Stimulated activated CD4-positive, alpha-beta T cell treated with anti-CD3 and anti-CD28 coated beads, TNF-alpha, amount 100 ng/mL, for 1 hour (primary cell): ENCODE measurements at regions not wholly inside any gene's neighbourhood (a gene's known extent, or its start where the extent isn't known, plus 50 kb on each side); places are given as distances from the start of the nearest gene placed in this dataset.

Experiments used
- DNase-seq, 3 donors: peaks; one replicate each; pipeline ENCODE4 v3.0.0-alpha.2; 2020; ENCODE audit warnings: low read depth in 3 of 3, low spot score in 1 of 3

DNA sequence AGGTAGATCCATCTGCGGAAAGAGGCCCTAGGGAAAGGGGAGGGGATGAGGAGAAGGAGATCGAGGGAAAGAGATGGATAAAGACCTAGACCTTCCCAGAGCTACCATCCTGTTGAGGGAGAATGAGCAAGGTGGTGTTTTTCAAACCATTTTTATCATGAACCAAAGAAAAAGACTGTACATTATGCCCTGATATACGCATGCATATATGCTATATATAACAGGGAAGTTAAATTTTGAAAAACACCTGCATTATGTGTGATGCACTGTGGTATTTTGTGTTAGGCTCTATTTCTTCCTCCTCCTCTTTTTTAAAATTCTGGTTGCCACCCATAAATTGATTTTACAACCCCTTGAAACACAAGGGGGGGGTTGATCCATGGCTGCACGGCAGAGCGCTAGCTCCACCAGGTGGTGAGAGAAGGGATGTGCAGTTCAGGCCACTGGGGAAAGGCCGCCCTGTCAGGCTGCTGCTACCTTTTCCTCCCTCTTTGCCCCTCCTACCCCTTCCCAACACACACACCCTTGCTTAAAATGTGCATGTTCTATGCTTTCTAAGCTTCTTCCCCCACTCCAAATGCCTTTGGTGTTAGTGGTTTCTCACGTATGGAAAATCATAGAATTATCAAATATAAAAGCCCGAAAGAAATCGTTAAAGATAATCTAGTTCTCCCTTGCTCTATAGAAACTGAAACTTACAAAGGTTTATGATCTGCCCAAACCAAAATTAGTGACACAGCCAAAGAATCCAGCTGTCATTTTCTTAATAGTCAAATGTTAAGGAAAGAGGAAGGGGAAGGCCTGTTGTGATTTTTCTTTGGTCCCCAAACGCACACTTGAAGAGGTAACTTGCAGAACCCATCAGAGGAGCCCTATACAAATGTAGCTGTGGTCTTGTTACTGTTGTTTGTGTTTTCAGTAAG lies 262.0 kb upstream of the UMPS start:
- DNase-seq: no peak

DNA sequence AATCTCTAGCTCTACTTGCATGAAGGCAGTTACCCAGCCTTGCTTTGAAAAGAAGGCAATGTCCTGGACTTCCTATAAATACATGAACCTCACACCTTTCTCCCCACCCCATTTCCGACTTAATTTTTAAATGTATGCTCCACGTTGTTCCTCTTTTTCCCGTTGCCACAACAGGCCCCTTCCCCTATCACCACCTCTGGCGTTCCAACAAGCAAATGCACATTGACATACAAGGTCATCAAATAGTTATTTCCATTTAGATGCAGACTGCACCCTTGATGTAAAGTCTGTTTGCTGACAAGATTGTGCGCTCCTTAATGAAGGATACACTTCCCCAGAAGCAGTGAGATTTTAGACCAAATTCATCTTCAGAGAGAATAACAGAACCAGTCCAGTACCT lies 260.7 kb upstream of the UMPS start:
- DNase-seq: no peak

DNA sequence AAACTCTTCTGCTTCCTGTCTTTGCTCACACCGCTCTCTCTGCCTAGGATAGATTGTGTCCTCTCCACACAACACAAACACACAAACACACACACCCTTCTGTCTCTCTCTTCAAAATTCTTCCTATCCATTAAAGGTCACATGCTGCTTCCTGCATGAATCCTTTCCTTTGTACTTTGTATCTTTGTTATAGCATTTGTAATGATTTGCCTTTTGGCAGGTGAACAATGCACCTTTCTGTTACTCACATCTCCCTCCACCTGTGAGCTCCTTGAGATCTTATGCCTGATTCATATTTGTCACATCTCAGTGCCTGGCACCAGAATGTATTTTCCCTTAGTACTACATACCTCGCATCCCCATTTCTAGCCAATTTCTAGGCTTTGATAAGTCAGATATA lies 251.4 kb upstream of the UMPS start:
- DNase-seq: no peak

GRCh38 chr3:124483915-124484470 lies 246.3 kb upstream of the UMPS start:
- DNase-seq: no peak

GRCh38 chr3:124486324-124486723 lies 243.9 kb upstream of the UMPS start:
- DNase-seq: no peak

GRCh38 chr3:124489506-124489905 lies 240.7 kb upstream of the UMPS start:
- no peak for DNase-seq

DNA sequence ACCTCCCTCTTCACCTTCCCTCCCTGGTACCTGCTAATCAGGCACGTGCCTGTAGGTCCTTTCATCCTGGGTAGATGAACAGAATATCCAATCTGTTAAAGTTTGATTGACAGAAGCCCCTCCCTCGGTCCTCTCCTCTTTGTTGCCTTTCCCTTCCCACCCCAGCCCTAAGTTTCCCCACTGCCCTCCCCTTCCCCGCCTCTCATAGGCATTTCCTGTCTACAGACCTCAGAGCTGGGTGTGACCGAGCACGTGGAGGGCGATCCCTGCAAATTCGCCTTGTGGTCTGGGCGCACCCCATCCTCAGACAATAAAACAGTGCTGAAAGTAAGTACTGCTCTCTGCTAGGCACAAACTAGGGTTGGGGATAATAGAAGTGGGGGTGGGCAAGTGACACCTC lies 239.2 kb upstream of the UMPS start:
- no peak for DNase-seq

- no peak for DNase-seq
Observed at GRCh38 chr3:124491875-124492274, 238.4 kb upstream of the UMPS start.

- no peak for DNase-seq
Observed at GRCh38 chr3:124492824-124493223, 237.4 kb upstream of the UMPS start.

DNA sequence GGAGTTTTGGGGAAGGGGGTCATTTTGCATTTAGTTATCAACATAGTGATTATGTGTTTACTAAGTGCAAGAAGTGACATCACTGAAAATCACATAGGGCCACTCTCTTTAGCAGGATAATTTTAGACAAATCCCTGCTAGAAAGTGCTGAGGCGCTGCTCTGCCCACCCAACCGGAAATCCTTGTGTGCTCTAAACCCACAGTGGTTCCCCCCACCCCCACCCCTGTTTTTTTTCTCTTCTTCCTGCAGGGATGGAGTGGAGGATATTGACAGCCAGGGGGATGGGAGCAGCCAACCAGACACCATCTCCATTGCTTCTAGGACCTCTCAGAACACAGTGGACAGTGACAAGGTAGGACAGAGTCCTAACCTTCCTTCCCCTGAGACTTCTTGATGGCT lies 234.2 kb upstream of the UMPS start:
- DNase-seq: no peak

DNA sequence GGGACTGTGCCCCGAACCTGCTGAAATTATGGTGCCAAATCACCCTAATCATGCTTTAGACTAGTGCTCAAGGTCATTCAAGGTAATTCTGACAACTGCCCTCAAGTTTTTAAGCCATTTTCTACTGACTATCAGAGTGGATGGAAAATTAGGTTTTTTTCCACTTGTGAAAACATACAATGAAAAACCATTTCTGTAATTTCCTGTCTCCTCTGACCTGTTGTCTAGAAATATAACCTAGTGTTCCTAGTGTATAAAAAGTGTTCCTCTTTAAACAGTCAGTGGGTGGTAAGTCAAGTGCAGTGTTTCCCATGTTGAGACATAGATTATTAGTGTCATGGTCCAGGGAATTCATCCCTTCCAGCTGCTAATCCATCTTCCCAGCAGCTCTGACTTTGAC lies 232.8 kb upstream of the UMPS start:
- no peak for DNase-seq

GRCh38 chr3:124498891-124499290 lies 231.4 kb upstream of the UMPS start:
- DNase-seq: no peak

DNA sequence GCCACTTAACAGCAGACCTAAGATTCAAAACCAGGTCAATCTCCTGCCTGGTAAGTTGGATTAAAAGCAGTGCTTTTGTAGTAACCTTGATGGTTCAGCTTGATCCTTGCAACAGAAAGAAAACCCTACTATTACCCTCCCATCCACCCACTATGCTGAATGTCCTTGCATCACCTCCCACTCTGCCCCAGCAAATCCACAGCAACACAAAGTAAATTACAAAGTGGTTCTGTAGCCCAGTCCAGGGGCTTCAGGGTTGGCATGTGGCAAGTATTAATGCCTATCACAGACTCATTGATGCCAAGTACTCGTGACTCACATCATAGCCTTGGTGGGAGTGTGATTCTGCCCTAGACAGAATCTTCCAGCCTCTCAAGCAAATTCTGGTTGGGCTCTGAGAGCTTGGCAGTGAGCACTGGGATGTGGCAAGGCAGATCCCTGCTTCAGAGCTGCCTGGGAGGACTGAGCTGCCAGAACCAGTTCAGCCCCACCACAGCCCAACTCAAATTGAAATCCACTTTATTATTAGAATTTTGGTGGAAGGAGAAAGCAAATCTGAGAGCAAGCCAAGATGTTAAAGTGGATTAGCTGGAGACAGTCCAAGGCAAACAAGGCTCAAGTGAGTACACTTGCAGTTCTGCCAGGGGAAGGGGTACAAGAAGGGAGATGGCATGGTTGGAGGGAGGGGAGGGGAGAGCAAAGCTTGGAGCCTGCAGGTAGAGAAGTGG lies 225.8 kb upstream of the UMPS start:
- no peak for DNase-seq

DNA sequence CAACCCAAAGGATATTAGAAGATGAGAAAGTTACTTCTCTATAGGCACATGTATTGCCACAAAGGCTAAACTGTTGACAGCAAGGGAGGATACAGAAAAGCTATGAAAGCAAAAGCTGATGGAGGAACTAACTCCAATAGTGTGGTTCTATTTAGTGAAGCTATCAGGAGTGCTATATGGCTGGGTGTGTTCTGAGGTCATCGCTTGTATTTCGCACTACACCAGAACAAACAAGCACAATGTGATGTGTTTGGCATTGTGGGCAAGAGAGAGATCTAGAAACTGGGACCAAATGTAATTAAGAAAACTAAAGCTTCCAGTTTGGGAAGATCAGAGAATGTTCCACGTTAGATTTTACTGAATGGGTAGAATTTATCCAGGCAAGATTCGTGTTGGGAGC lies 220.4 kb upstream of the UMPS start:
- DNase-seq: no peak

DNA sequence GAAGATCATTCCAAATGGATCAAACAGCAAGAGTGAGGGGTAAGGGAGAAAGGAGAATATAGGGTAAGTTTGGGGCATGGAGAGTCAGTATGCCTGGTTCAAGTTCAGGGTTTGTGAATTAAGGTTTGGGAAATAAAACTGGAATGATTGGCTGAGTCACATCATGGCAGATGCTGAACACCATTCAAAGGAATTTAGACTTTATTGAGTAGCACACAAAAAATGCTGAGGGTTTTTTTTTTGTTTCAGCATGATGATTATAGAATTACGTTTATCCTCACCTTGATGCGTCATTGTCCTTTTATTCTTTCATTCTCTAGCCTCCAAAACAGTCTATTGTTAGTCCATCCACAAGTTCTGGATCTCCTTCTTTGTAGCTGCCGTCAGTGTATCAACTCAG lies 220.0 kb upstream of the UMPS start:
- DNase-seq: no peak

DNA sequence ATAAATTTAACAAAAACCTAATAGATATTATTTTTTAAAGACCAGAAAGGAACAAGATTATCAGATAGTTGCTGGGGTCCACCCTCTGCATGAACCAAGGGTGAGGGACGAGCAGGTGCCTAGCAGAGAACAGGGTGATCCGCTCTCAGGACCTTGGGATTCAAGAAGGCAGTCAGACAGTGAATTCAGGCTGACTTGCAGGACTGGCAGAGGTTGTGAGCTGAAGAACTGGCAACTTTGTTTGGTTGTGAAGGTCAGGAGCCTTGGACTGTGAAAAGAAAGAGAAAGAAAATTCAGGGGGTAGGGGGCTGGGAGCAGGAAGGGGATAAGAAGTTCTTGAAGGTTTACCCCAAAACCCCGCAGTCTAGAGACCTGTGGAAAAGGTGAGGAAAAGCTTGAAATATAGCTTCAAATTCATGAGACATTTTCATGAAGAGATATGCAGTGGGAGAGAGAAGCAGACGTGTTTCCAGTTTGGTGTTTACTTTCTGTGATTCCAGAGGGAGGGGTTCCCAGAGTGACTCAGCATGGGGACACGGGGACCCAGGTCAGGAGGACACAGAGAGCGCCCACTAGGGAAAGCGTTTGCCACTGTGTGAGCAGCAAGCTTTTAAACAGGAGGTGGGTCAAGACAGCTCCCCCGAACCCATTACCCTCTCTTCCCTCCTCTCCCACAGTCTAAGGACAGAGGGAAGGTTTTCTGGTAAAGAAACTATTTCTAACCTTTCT lies 217.2 kb upstream of the UMPS start:
- no peak for DNase-seq

GRCh38 chr3:124513610-124513997 lies 216.6 kb upstream of the UMPS start:
- no peak for DNase-seq

DNA sequence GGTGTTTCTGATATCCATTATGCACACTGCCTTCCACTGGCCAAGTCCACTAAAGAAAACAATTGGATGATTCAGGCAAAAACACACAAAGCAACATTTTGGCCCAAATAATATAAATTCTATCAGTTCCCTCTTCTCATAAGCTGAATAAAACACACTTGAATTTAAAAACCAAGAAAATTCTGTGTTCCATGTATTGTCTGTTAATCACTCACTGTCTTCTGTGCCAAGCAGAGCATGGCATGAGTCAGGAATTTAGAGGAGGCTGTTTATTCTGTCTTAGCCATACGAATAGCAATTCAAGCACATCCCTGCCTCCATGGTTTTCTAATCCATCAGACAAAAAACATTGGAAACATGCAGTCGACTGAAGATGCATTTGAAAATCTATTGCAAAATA lies 215.6 kb upstream of the UMPS start:
- DNase-seq: no peak

- no peak for DNase-seq
Observed at GRCh38 chr3:124516333-124516732, 213.9 kb upstream of the UMPS start.

DNA sequence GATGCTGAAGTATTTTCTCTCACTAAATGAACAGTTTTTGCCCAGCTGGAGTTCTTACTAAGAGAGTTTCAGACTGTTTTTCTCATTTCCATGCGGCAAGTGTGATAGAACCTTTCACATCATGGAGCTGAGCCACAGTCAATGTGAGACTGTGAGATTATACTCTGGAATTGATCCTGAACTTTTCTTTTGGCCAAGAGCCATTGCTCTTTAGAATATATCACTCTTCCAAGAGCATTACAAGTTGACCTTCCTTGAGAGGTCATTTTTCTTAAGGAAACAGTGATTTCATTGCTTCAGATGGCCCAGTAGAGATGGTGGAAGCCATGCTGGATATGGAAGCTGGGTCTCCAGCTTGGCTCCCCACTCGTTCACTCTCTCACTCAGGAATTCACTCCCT lies 212.9 kb upstream of the UMPS start:
- no peak for DNase-seq

DNA sequence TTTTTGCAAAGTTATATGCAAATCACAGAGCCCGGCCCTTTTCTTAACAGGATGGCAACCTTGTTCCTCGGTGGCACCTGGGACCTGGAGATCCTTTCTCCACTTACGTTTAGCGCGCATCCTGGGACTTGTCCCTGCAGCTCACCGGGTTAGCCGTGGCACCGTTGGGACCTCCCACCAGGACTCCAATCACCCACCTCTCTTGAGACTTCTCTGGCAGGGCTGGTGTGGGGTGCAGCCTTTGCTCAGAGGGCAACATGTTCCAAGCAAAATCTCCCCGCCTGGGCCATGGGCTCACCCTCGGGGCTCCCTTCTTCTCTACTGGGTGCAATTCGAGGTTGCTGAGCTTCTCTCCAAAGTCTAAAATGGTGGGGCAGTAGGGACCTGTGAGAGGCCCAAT lies 211.9 kb upstream of the UMPS start:
- DNase-seq: no peak
